Globus pallidus (tissue), 1 donor: ENCODE measurements at regions not wholly inside any gene's neighbourhood (a gene's known extent, or its start where the extent isn't known, plus 50 kb on each side); places are given as distances from the start of the nearest gene placed in this dataset.

ENCODE experiments used
- DNase-seq: peaks from one replicate; pipeline ENCODE4 v3.0.0-alpha.2; 2015; ENCODE audit warnings: low spot score

DNA sequence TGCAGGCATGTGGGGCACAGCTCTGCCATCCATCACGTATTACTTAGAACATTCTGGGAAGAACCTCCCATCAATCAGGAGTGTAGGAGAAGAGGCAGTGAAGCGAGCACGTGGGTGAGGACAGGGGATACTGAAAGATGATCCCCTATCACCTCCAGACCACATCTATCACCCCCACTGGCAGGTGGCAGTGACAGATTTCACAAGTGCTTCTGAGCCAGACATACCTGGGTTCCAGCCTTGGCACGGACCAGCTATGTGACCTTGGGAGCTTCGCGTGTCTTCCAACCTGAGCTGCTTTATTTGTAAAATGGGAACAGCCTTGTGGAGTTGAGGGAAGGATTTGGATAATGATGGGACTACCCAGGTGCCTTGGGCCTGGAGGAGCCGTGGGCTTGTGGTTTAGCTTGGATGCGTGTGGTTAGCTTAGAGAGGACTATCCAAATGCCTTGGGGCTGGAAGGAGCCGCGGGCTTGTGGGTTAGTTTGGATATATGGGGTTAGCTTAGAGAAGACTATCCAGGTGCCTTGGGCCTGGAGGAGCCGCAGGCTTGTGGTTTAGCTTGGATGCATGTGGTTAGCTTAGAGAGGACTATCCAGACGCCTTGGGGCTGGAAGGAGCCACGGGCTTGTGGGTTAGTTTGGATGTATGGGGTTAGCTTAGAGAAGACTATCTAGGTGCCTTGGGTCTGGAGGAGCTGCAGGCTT, 206.4 kb downstream of the ENGASE start:
- no peak for DNase-seq

DNA sequence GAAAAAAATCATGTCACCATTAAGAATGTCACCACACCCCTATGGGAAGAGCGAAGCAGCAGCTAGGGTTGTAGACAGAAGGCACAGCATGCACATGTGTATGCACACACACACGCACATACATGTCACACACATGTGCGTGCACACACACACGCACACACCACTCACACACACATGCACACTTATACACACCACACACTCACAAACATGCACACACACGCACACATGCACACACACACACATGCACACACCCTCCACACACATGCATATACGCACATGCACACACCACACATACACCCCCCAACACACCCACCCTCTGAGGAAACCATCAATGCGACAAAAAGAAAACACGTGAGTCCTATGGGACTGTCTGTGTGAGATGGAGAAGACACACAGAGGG, 205.4 kb downstream of the ENGASE start:
- DNase-seq: no peak

DNA sequence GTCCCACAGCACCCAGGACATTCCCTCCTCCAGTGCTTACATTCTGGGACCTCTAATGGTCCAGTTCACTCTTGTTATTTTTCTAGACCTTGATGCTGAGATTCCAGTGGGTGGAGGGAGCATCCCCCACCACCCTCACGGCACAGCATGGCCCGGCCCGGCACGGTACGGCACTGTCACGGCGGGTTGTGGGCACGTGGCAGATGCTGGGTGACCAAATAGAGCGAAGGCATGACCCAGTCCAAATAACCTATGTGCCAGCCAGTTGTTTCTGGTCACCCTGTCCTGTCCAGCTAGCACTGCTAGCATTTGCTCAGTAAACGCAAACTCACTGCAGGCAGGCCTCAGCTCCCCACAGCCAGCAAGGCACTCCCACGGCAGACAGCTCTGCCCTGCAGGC, 204.7 kb downstream of the ENGASE start:
- no peak for DNase-seq

DNA sequence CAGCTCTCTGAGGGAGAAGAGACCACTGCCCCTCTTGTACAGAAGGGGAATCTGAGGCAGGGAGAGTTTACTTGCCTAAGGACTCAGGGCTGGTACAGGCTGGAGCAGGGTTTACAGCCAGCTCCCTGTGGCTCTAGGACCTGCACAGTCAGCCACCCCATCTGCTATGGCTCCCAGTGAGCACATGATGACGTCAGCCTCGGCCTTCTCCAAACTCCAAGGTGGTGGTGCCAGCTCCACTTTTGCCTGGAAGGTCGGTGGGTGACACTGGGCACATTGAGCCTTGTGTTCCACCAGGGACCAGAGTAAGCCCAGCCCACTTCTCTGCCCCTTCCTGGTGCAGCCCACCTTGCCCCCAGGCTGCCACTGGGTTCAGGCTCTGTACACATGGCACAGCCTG, 202.2 kb downstream of the ENGASE start:
- DNase-seq: no peak

DNA sequence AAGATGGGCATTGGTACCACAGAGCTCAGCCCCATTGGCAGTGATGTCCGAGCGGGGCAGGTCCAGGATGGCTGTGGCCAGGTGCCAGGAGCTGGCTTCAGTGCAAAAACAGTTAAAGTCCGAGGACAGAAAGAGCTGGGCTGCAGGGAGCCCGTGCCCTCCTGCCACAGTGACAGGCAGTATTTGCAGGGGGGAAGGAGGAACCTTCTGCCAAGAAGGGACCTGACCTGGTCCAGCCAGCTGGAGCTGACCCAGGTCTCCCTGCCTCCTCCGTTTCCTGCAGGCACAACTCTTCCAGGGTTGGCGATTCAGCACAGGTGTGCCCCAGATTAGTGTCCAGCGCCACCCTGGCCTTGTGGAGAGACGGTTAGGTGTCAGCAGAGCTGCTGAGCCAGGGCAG, 199.0 kb downstream of the ENGASE start:
- DNase-seq: no peak

DNA sequence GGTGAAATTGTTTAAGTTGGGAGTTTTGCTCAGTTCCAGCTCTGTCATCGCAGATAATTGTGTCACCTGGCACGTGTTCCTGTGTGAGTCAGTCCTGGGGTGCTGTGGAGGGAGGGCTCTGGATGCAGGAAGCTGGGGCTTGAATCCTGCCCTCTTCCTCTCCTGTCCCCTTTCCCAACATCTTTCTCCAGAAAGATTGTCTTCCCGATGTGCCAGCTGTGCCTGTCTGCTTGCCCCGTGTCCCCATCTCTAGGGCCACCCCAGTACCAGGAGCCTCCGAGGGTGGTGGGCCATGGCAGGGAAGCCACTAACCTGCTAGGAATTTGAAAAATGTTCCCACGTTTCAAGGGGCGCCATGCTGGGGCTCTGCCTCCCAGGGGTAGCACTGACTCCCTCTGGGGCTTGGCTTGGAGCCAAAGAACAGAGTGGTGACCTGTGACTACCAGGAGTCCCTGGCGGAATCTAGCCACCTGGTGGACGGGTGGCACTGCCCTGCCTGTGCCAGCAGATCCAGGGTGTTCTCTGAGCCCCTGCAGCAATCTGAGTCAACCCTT, 198.1 kb downstream of the ENGASE start:
- no peak for DNase-seq

DNA sequence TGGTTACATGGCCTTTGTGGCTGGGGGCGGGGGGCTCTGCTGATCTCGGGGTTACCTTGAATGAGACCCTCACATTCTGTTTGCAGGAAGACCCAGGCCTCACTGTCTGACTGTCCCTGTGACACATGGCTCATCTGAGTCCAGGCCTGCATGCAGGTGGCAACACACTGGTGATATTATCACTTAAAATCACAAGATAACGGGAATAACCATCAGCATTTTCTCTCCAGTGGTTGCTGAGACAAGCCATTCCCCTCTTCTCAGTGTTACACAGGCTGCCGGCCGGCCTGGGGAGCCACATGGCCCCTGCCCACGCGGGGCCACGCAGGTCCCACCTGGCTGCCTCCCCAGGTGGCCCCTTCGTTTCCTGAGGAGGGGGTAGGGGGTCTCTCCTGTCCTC, 197.6 kb downstream of the ENGASE start:
- no peak for DNase-seq

DNA sequence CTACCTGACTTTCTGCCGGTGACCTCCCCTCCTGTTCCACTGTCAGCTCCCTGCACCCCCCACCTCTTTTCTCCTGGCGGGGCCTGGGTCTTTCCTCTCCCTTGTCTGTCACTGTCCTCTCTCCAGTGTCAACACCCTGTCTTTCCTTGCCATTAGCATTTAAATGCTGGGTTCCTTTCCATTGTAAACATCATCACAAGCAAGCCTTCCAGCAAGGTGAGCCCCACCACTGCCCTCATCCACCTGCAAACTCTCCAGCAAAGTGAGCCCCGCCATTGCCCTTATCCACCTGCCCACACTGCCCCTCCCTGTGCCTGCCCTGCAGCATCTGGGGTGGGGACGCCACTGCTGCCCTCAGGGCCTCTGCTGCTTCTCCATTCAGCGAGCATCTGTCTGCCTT, 195.0 kb downstream of the ENGASE start:
- DNase-seq: no peak

DNA sequence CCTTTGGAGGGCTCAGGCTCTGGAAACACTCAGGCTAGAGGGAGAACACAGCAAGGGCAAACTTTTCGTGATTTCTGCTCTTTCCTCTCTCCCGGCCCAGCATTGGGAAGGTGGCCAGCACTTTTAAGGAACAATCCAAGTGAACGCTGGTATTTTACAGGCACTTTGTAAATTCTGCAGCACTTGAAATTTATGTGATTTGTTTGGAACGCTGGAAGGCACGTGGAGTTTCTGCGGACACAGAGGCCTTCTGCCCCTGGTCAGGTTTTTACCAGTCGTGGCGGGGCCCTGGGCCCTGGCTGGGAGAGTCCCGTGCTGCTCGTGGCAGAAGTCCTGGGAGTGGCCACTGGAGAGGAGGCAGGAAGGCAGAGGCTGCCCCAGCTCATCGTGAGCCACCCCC, 188.6 kb downstream of the ENGASE start:
- no peak for DNase-seq

DNA sequence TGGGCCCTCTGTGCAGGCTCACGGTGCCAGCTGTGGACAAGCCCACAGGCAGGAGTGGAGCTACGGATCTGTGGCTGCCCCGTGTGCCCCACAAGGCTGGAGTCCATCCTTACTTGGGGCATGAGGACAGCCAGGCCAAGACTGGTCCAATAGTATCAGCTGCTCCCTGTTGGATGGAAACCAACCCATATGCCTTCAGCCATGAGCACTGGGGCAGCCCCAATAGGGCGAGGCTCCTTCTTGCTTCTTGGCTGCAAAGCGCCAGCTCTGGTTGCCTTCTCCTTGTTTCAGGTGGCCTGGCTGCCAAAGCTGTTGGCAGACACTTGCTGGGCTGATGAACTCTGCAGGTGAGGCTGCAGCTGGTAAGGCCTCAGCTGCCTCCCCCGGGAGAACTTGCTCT, 188.0 kb downstream of the ENGASE start:
- DNase-seq: no peak

DNA sequence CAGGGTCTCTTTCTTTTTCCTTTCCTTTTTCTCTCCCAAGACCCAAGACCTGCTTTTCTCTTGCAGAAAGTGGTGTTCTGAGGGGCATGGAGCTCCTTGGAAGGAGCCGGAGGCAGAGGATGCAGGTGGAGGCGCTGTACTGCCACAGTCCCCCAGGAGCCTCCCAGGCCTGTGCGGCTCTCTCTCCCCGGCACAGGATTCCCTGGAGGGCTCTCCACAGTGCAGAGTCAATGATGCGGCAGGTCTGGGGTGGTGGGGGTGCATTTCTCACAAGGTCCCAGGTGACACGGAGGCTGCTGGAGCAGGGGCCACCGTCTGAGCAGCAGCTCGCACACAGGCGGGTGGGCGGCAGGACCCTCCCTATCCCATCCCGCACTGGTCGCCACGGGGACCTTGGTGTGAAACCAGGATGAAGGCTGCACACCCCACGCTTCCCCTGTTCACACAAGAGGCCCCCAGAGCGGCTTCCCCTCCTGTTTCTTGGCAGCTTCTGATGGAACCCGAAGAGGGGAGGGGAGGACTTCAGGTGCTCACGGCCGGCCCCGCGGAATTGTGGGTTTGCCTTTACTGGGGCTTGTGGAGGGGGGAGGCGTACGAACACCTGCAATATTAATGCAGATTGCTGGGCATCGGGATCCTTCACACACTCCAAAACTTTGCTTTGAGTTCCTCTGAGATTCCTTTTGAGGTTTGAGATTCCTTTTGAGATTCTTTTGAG, 186.9 kb downstream of the ENGASE start:
- DNase-seq: no peak

DNA sequence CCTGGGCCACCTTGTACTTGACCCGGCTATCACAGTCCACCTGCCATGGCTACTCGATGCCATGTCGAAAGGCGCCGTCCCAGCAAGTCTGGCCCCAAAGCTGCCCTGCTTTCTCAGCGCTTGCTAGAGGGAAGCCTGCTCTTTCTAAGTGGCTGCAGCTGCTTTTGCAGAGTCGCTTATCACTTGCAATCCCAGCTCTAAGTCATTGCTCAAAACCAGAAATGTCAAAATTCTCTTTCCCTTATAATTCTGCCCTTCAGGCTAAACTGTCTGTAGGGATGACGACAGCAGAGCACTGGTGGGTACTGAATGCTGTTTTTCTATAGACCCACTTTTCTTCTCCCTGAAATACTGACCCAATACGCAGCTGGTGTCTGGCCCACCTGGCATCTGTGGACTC, 184.2 kb downstream of the ENGASE start:
- DNase-seq: no peak

DNA sequence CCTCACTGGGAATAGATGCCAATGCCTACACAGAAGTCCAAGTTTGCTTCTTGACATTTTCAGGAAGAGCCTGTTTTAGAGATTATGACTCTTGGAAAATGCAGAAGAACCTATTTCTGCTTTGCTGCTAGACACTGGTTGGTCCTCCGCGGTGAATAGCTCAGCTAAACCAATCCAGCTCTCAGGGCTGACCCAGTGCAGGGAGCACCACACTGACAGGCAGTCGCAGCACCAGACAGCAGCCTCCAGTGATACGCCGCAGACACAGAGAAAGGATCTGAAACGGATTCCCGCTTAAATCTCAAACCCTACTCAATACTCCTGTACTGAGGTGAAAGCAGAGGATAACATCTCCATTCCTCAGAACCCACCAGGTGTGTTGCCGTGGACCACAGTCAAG, 183.4 kb downstream of the ENGASE start:
- no peak for DNase-seq

DNA sequence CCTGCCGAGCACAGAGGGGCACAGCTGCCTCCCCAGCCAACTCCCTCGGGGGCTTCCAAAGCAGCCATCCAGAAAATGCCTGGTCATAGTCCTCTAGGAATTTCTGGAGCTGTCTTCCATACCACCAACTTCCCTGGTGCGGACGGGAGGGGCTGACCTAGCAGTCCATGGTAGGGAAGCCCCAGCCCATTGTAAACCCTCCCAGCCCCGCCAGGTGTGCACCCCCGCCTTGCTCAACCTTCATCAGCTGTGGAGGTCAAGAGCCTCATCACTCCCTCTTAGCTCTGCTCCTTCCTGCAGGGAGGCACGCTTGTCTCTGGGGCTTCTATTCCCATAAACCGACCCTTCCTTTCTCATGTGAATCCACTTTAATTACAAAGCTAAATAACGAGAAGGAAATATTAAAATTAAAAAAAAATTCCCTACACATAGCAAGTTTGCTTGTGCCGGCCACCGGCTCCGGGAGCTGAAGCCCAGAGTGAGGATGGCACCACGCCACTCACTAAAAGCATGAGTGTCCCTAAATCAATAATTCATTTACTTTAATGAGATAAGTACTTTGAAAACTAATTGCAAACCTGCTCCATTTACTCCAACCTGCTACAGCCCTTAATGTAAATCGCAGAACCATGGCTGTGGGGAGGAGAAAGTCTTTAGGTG, 181.4 kb downstream of the ENGASE start:
- no peak for DNase-seq

DNA sequence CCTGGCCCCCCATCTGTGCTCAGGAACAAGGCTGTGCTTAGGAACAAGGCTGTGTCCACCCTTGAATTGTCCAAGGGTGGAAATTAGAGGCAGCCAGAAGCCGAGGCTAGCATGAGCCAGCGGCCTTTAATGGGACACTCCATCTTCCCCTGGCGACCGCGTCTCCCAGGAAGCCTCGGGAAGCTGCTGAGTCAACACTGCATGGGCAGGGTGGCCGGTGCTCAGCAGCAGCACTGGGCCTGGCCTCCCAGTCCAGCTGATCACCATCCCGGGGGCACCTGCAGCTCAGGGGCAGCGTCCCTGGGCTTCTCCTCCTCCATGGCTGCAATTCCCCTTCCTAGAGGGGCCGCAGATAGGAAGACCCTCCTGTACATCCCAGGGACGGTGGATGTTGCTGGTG, 180.8 kb downstream of the ENGASE start:
- no peak for DNase-seq

DNA sequence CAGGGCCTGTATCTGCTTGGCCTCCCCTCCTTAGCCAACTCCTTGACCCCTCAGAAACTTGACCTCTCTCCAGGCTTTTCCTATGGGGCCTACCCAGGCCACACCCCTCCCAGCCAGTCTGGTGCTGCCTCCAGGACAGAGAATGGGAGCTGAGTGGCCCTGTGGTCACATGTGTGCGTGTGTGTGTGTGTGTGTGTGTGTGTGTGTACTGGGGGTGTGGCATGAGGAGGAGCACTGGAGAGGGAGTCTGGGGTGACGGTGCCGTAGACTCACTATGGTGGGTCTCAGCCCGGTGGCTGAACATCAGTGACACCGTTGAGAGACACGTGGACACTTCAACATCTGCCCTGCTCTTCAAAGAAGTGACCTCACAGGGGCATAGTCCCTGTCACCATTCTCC, 180.4 kb downstream of the ENGASE start:
- no peak for DNase-seq

DNA sequence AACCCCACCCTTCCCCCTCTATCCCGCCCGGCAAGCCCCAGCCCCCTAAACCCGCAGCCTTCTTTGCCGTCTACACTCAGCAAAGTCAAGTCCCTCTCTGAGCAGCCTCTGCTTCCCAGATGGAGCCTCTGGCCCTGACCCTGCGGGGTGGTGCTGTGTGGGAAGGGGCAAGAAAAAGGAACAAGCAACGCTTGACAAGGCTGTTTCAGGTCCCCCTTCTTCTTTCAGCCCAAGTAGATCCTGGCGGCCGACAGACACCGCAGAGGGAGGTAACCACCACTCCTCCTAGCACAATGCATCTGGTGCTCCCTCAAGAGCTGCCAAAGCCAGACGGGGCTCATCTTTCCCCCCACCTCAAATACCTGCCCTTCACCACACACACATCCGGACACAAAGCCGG, 178.3 kb downstream of the ENGASE start:
- DNase-seq: no peak

DNA sequence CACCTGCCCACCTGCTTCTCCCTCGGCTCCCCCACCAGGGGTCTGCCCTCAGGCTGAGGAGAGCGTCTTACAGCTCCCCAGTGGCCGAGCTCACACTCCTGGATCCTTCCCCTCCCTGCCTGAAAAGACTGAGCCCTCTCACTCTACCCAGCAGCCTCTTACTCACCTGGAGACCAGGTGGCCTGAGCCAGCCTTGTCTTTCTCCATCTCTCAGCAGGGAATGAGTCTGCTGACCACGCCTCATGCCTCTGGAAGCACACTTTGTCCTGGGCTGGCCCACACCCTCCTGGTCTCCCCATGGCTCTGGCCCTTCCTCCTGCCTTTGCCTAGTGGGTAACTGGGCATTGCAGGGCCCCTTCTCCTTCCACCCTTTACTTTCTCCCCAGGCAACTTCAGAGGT, 177.2 kb downstream of the ENGASE start:
- no peak for DNase-seq

DNA sequence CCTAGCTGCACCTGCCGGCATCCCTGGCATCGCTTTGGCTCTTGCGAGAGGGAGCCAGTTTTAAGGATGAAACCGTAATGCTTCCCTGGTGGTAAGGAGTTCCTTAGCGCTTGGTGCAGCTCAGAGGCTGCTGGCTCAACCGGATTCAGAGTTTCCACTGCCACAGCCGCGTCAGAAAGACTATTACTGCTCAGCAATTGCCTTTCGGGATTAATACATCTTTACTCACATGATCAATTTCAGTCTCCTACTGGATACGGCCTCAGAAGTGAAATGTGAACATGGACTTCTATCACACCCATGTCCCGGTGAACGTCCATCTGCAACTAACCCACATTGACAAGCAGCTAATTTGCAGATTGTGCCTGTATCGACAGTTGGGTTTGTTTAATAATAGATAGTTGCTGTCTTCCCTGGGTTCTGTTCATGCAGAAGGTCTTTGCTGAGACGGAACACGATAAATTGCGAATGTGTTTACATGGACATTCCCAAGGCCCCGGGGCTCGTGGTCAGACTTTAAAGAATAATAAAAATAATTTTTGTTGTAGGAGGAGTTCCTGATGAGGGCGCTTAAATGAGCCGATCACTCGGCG, 175.4 kb downstream of the ENGASE start:
- no peak for DNase-seq

DNA sequence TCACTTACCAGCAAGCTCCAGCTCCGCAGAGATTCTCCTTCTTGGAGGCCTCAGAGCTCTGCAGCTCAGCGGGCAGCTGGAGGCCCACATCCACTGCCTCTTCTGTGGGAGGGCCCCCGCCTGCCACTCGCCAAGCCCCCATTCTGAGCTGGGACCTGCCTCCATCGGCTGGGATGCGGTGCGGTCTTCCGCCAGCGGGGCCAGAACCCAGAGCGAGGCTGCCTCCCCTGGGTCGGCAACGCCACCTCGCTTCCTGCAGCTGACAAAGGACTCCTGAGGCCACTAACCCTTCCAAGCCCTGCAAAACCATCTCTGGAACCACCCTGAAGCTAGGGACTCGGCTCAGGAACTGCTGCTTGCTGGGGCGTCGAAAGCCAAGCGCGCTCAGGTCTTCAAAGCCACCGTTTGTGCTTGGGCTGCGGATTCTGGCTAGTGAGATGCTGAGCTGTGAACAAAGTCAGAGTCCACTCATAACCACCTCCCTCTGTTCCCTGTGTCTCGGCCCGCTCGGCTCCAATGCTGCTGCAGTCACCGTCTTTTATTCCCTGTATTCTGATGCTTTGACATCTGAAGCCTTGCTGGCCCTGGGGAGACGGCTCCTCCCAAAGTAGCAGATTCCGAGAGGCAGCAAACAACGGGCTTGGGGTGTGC, 174.3 kb downstream of the ENGASE start:
- no peak for DNase-seq

DNA sequence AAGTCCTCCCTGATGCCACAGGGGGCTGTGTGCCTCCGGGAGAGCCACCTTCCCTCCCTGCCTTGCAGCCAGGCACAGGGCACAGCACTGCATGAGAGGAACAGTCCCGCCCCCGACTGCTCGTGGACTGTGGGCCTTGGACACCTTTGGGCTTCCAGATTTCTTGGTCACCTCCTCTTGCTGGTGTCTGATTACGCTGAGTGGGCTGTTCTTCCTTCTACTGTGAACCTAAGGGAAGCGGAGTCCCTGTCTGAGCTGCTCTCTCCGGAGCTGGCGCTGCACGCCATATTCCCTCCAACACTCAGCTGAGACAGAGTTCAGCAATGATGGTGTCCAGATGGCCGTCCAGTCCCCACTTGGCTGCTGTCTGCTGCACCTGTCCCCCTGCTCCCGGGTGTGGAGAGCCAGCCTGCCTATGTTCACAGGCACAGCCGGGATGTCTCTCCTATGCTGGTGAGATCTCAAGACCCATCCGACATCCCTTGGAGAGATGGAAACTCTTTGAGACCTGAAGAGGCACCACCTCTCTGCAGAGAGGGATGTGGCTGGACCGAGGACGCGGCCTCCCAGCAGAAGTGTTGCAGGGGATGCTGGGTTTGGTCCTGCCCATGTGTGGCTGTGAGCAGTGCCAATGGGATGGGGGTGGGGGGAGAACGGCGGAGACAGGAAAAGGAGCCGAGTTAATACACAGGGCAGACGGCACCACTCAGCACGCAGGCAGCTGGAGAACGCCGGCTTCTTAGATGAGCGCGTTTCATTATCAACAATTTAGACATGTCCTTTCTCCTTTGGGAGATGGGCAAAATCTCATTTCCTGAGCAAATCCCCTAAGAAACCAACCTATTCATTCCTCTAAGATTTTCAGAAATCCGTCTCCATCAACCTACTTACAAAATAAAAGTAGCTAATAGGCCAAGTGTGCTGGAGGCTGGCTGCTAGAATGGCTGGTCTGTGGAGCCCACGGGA, 171.9 kb downstream of the ENGASE start:
- DNase-seq: no peak
